LNCaP clone FGC (cell line): ENCODE measurements at regions not wholly inside any gene's neighbourhood (a gene's known extent, or its start where the extent isn't known, plus 50 kb on each side); places are given as distances from the start of the nearest gene placed in this dataset.

ENCODE experiments used
- DNase-seq: peaks from one replicate; pipeline ENCODE4 v3.0.0-alpha.2; 2011; ENCODE audit warnings: low read depth
- H3K4me3 ChIP-seq: 2 replicates; pipeline ENCODE4 v1.5.1; 2011; ENCODE audit warnings: mild to moderate bottlenecking, low read depth, low read length, control low read depth
- CTCF ChIP-seq: IDR thresholded peaks from 2 replicates; pipeline ENCODE4 v1.5.1; 2012; ENCODE audit warnings: mild to moderate bottlenecking; ENCODE audit not compliant: control insufficient read depth, insufficient read depth; ENCODE audit errors: extremely low read depth

DNA sequence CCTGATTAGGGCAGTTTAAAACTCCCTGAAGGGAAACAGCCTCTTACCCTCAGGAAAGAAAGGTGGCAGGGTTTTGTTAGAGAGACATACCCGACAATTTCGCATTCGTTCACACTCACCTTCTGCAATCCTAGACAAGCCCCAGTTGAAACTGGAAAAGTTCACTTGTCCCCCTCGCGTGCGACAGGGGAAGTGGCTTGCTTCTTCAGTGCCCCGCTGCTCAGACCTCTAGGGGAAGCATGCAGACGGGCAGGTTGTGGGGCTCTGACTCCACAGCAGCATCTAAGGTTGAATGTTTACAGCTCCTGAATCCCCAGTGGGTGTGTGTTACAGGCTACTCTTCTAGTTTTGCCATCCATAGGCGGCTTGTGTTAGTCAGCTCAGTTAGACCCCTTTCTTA, 575.7 kb upstream of the ACO1 start:
- no peak for DNase-seq
- TF ChIP-seq CTCF = no peak
- H3K4me3 ChIP-seq = no peak overlapping the region

- H3K4me3 ChIP-seq = no peak overlapping the region
- no peak for TF ChIP-seq CTCF
- DNase-seq = no peak
These were observed 564.0 kb upstream of the ACO1 start for GRCh38 chr9:31820426-31820825.

GRCh38 chr9:31821583-31821982, 562.9 kb upstream of the ACO1 start:
- TF ChIP-seq CTCF = no peak
- no peak overlapping the region for H3K4me3 ChIP-seq
- no peak for DNase-seq

DNA sequence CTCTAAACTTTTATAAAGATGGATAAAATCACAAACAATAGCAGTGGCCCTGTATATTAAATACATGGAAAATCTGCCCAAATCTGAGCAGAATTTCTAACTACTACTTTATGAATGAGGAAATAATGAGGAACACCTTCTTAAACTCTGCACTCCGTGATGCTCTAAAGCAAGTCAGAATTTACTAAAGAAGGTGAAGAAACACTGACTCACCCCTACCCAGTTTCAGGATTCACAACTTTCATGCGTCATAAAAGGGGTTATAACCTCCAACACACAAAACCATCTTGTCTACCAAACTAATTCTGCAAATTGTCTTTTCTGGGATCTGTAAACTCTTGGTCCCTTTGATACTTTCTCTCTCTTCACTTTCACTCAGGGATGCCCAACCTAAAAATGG, 561.1 kb upstream of the ACO1 start:
- TF ChIP-seq CTCF = no peak
- DNase-seq = no peak
- H3K4me3 ChIP-seq = no peak overlapping the region

GRCh38 chr9:31824860-31825259, 559.6 kb upstream of the ACO1 start:
- peak; percentile 61 for DNase-seq
- no peak for TF ChIP-seq CTCF
- H3K4me3 ChIP-seq = no peak overlapping the region

DNA sequence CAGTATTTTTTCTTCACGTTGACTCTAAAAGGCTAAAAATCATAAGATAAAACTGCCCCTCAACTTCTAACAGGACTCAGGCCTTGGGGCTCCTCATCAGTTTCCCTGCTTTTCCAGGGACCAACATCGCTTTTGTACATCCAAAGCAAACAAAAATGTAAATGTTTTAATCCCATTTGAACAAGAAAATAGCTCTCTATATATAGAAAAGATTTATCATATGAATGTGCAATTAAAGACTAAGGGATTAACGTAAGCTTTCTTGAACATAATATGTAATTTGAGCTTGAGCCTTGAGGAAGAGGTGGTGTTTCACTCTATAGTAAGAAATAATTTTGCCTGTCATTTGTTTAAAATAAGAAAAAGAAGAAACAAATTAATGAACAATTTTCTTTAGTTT, 547.2 kb upstream of the ACO1 start:
- H3K4me3 ChIP-seq = no peak overlapping the region

More for the DNA sequence above, 547.2 kb upstream of the ACO1 start:
- no peak for TF ChIP-seq CTCF
- no peak for DNase-seq
